Tibial nerve (tissue), 4 donors: ENCODE measurements at regions not wholly inside any gene's neighbourhood (a gene's known extent, or its start where the extent isn't known, plus 50 kb on each side); places are given as distances from the start of the nearest gene placed in this dataset.

ENCODE experiments used
- DNase-seq, 2 donors: peaks; one replicate each; pipeline ENCODE4 v3.0.0-alpha.2; 2019; ENCODE audit warnings: low spot score in 2 of 2
- H3K27ac ChIP-seq, 4 donors: fragments of 200-600 bp; sonication (generic) in 3 of 4; one replicate each; pipeline ENCODE4 v1.5.1; 2017 to 2019; ENCODE audit warnings: mild to moderate bottlenecking in 1 of 4
- H3K27me3 ChIP-seq, 2 donors: fragments of 200-600 bp; sonication (generic) in 1 of 2; one replicate each; pipeline versions ENCODE4 v1.5.1 to v1.6.0; 2017 to 2019
- H3K36me3 ChIP-seq, 3 donors: fragments of 200-600 bp; sonication (generic); one replicate each; pipeline ENCODE4 v1.5.1; 2018 to 2019
- H3K4me1 ChIP-seq, 4 donors: fragments of 200-600 bp; sonication (generic) in 3 of 4; one replicate each; pipeline ENCODE4 v1.5.1; 2017 to 2019
- H3K4me3 ChIP-seq, 4 donors: fragments of 200-600 bp; sonication (generic) in 3 of 4; one replicate each; pipeline ENCODE4 v1.5.1; 2017 to 2019; ENCODE audit warnings: mild to moderate bottlenecking in 1 of 4, moderate library complexity in 1 of 4
- H3K9me3 ChIP-seq, 4 donors: fragments of 200-600 bp; sonication (generic) in 3 of 4; one replicate each; pipeline ENCODE4 v1.5.1; 2017 to 2019
- EP300 ChIP-seq, 2 donors: sonication (generic); formaldehyde crosslinking; IDR thresholded peaks; one replicate each; pipeline ENCODE4 v1.6.1; 2017; ENCODE audit warnings: antibody characterized with exemption in 2 of 2, mild to moderate bottlenecking in 1 of 2
- POLR2A ChIP-seq, 2 donors: fragments of 450-650 bp; IDR thresholded peaks; one replicate each; pipeline ENCODE4 v1.6.1; 2017; ENCODE audit warnings: antibody characterized with exemption in 2 of 2, mild to moderate bottlenecking in 2 of 2, moderate library complexity in 2 of 2
- WGBS, 2 donors: methylation state at CpG; one replicate each; pipeline ENCODE4 v1.1.5; 2018; 5-methylcytosine and 5-hydroxymethylcytosine counted together
- TF ChIP-seq, protein P1 (sequence below), 5 experiments: fragments of 200-600 bp in 3 of 5; fragments of 450-650 bp in 2 of 5; sonication (generic) in 3 of 5; IDR thresholded peaks; one replicate each; pipeline ENCODE4 v1.5.1; 2016 to 2019; ENCODE audit warnings: antibody characterized with exemption in 5 of 5, mild to moderate bottlenecking in 3 of 5, moderate library complexity in 2 of 5

DNA sequence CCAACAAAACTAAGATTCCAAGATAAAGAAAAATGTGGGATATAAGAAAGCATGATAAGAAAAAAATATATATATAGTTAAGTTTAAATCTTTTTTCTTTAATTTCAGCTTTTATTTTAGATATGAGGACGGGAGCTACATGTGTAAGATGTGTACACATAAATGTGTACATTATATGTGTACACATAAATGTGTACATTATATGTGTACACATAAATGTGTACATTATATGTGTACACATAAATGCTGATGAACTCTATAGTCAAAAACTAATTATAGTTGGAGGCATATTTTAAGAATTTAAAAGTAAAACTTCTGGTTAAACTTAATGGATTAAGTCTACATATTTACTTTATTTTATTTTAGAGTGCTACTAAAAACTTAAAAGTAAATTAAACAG is 123.6 kb downstream of the BTG1 start:
- Histone ChIP-seq H3K36me3 (no peaks in the 10 kb centered on the region), H3K27me3 (no peaks in the 10 kb centered on the region)
- no peak for DNase-seq

DNA sequence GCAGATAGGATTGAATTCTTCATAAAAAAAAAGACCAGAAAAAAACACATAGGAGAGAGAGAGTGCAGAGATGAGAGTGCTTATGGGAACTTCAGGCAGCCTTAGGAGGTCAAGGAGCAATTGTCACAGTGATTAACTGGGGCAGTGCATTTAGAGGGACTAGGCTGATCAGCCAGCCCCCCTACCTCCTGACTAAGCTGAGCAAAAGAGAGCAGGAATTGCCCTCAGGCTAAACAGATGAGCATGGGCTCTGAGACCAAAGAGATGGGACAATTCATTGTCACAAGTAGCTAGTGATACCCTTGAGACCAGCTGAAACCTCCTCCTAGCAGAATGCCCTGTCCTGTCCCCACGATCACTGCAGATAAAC is 124.0 kb downstream of the BTG1 start:
- DNase-seq, result no peak
- H3K36me3 ChIP-seq, result no peaks in the 10 kb centered on the region
- no peaks in the 10 kb centered on the region for H3K27me3 ChIP-seq
- H3K9me3 ChIP-seq, result peaks cover 0 to 5% (median 0%) of the 10 kb centered on the region in 4 donors
- WGBS, 2 donors, result 79 to 89% methylated on average over 1 of the region's 1 CpG
- no peak overlapping the region for H3K4me3 ChIP-seq
- TF ChIP-seq EP300 (IDR thresholded peaks at IDR 0.05) (no peak), POLR2A (IDR thresholded peaks at IDR 0.05) (no peak)
- TF ChIP-seq, protein P1, sequence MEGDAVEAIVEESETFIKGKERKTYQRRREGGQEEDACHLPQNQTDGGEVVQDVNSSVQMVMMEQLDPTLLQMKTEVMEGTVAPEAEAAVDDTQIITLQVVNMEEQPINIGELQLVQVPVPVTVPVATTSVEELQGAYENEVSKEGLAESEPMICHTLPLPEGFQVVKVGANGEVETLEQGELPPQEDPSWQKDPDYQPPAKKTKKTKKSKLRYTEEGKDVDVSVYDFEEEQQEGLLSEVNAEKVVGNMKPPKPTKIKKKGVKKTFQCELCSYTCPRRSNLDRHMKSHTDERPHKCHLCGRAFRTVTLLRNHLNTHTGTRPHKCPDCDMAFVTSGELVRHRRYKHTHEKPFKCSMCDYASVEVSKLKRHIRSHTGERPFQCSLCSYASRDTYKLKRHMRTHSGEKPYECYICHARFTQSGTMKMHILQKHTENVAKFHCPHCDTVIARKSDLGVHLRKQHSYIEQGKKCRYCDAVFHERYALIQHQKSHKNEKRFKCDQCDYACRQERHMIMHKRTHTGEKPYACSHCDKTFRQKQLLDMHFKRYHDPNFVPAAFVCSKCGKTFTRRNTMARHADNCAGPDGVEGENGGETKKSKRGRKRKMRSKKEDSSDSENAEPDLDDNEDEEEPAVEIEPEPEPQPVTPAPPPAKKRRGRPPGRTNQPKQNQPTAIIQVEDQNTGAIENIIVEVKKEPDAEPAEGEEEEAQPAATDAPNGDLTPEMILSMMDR (IDR thresholded peaks at IDR 0.05), result no peak
- H3K27ac ChIP-seq, result no peak overlapping the region
- peaks cover 0 to 6% (median 0%) of the 10 kb centered on the region in 4 donors for H3K4me1 ChIP-seq

More for the DNA sequence above, 123.6 kb downstream of the BTG1 start:
- Histone ChIP-seq H3K27ac (no peak overlapping the region), H3K9me3 (peaks cover 0 to 2% (median 0%) of the 10 kb centered on the region in 4 donors), H3K4me3 (no peak overlapping the region), H3K4me1 (peaks cover 0 to 6% (median 0%) of the 10 kb centered on the region in 4 donors)
- 95 to 97% methylated on average over 1 of the region's 1 CpG for WGBS, 2 donors
- TF ChIP-seq, protein P1 (IDR thresholded peaks at IDR 0.05), result no peak
- TF ChIP-seq EP300 (IDR thresholded peaks at IDR 0.05) (no peak), POLR2A (IDR thresholded peaks at IDR 0.05) (no peak)

DNA sequence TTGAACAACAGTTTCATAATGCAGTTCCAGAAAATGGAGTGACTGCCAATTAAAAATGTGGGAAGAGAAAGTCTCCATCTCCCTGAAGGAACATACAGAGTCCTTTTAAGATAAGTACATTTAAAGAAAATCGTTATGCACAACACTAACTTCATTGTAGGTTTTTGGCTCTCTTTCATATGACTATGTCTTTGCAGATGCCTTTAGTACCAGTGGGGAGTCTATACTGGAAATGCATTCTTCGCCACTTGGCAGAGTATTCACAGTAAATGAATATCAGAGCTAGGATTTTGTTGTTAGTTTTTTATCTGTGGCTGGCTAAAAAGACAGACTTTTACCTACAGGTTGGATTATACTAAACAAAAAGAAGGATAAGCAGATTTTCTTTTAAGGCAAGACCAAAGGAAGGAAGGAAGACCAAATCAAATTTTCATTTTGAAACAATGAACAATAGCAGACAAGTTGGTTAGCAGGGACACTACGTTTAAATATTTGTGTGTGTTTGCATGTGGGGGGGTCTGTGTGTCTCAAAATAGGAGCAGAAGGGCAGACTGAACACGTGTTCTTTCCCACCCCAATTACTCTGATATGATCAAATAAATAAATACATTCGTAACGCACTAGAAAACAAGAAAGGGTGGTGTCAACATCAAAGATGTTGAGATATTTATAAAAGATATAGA is 124.5 kb downstream of the BTG1 start:
- DNase-seq, result no peak
- peaks cover 0 to 8% (median 0%) of the 10 kb centered on the region in 4 donors for H3K9me3 ChIP-seq
- no peaks in the 10 kb centered on the region for H3K36me3 ChIP-seq
- no peak overlapping the region for H3K4me3 ChIP-seq
- H3K27ac ChIP-seq, result no peak overlapping the region
- TF ChIP-seq, protein P1 (IDR thresholded peaks at IDR 0.05), result no peak
- TF ChIP-seq POLR2A (IDR thresholded peaks at IDR 0.05) (no peak), EP300 (IDR thresholded peaks at IDR 0.05) (no peak)
- H3K27me3 ChIP-seq, result no peaks in the 10 kb centered on the region
- H3K4me1 ChIP-seq, result peaks cover 0 to 6% (median 0%) of the 10 kb centered on the region in 4 donors
- WGBS, 2 donors, result 25 to 36% methylated on average over 6 of the region's 6 CpGs

DNA sequence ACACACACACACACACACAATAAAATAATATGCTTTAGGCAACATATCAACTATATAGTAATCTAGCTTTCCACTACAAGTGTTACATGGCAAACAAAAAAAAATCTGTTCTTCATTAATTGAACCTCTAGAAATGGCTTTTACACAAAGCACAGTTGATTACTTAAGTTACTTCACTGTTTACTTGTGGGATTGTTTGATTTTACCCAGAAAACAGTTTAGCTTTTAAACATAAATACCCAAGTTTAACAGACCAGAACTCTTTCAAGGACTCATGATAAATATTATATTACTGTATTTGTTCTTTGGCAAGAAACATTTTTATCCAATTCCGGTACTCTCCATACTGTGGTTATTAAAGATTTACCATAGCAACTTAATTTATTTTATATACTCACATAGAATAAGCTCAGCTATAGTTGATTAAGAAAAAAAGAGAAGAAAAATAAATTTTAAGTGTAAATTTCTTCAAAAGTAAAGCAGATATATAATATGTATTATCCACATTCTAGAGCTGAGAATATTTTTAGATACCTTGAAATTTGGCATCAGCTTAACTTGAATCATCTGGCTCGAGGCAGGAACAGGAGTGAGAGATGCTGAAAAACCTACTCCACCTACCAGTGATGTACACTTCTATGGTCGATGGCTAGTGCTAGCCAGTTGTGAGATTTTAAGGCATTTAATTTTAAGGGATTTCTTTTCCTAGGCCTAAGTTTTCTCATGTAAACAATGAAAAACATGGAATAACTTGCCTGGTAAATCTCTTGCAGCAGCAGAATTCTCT is 126.0 kb downstream of the BTG1 start:
- Histone ChIP-seq H3K4me1 (peaks cover 0 to 6% (median 0%) of the 10 kb centered on the region in 4 donors), H3K9me3 (peaks cover 0 to 8% (median 0%) of the 10 kb centered on the region in 4 donors), H3K27me3 (no peaks in the 10 kb centered on the region), H3K27ac (no peak overlapping the region), H3K36me3 (no peaks in the 10 kb centered on the region), H3K4me3 (no peak overlapping the region)
- no peak for DNase-seq
- no peak for TF ChIP-seq POLR2A (IDR thresholded peaks at IDR 0.05)
- TF ChIP-seq, protein P1 (IDR thresholded peaks at IDR 0.05), result no peak
- TF ChIP-seq EP300 (IDR thresholded peaks at IDR 0.05), result no peak
- WGBS, 2 donors, result 84 to 89% methylated on average over 3 of the region's 3 CpGs

DNA sequence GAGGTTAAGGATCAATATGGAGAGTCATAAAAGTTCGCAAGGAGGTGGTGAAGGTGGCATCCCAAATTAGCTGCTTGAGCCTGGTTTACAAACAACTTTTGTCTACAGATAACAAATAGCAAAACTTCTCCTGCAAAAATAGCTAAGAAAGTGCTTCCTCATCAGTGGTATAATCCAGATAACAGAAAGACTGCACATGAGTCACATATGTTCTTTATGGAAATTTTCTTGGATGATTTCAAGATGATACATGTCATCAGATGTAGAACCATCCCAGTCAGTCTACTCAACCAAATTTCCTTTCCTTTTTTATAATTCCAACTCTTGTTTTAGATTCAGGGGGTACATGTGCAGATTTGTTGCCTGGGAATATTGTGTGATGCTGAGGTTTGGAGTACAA is 133.0 kb downstream of the BTG1 start:
- H3K9me3 ChIP-seq, result peaks cover 0 to 5% (median 0%) of the 10 kb centered on the region in 4 donors
- H3K4me3 ChIP-seq, result no peak overlapping the region
- 90 to 97% methylated on average over 1 of the region's 1 CpG for WGBS, 2 donors
- no peak for TF ChIP-seq POLR2A (IDR thresholded peaks at IDR 0.05)
- TF ChIP-seq EP300 (IDR thresholded peaks at IDR 0.05), result no peak
- TF ChIP-seq, protein P1 (IDR thresholded peaks at IDR 0.05), result no peak
- H3K36me3 ChIP-seq, result no peaks in the 10 kb centered on the region
- no peak overlapping the region for H3K27ac ChIP-seq
- no peaks in the 10 kb centered on the region for H3K27me3 ChIP-seq
- DNase-seq, result no peak
- H3K4me1 ChIP-seq, result no peaks in the 10 kb centered on the region
